GM19468 (cell line): ENCODE measurements at regions not wholly inside any gene's neighbourhood (a gene's known extent, or its start where the extent isn't known, plus 50 kb on each side); places are given as distances from the start of the nearest gene placed in this dataset.

Source experiments
- ATAC-seq: cut with Tn5 transposase; IDR thresholded peaks from one replicate; pipeline ENCODE4 v1.9.1; 2021; ENCODE audit warnings: mild to moderate bottlenecking, moderate library complexity, moderate number of reproducible peaks; ENCODE audit not compliant: unreplicated experiment; ENCODE audit errors: extremely low read depth

GRCh38 chr12:66901138-66901932 lies 222.5 kb upstream of the GRIP1 start:
- ATAC-seq: peak; percentile 90

GRCh38 chr12:66902020-66902419 lies 223.1 kb upstream of the GRIP1 start:
- ATAC-seq: no peak

GRCh38 chr12:66903782-66904396 lies 225.0 kb upstream of the GRIP1 start:
- no peak for ATAC-seq

GRCh38 chr12:66905201-66905600 lies 226.3 kb upstream of the GRIP1 start:
- ATAC-seq: no peak

- no peak for ATAC-seq
These were observed 231.6 kb upstream of the GRIP1 start for GRCh38 chr12:66910366-66910974.

GRCh38 chr12:66915306-66915904 lies 236.5 kb upstream of the GRIP1 start:
- no peak for ATAC-seq

- ATAC-seq: no peak
These were observed 237.3 kb upstream of the GRIP1 start for GRCh38 chr12:66916189-66916588.

- no peak for ATAC-seq
These were observed 240.6 kb upstream of the GRIP1 start for GRCh38 chr12:66919466-66919865.

GRCh38 chr12:66920205-66920604 lies 241.3 kb upstream of the GRIP1 start:
- ATAC-seq: no peak

- no peak for ATAC-seq
These were observed 242.3 kb upstream of the GRIP1 start for GRCh38 chr12:66921151-66921550.

GRCh38 chr12:66925083-66925482 lies 246.2 kb upstream of the GRIP1 start:
- no peak for ATAC-seq

GRCh38 chr12:66929121-66929520 lies 250.2 kb upstream of the GRIP1 start:
- no peak for ATAC-seq

GRCh38 chr12:66931091-66931490 lies 252.2 kb upstream of the GRIP1 start:
- no peak for ATAC-seq

GRCh38 chr12:66932126-66932525 lies 253.2 kb upstream of the GRIP1 start:
- no peak for ATAC-seq

- no peak for ATAC-seq
These were observed 255.6 kb upstream of the GRIP1 start for GRCh38 chr12:66934302-66935062.

- no peak for ATAC-seq
These were observed 262.3 kb upstream of the GRIP1 start for GRCh38 chr12:66941150-66941549.

GRCh38 chr12:66942741-66943465 lies 264.0 kb upstream of the GRIP1 start:
- no peak for ATAC-seq

GRCh38 chr12:66944365-66944764 lies 265.5 kb upstream of the GRIP1 start:
- ATAC-seq: no peak

- ATAC-seq: no peak
These were observed 266.4 kb upstream of the GRIP1 start for GRCh38 chr12:66945189-66945817.
